ENCODE measurements at regions not wholly inside any gene's neighbourhood (a gene's known extent, or its start where the extent isn't known, plus 50 kb on each side); places are given as distances from the start of the nearest gene placed in this dataset.

GRCh38 chr11:128036556-128037093, 550.7 kb downstream of the ETS1 start:
- Histone ChIP-seq H3K9me2 (ENCODE audit: insufficient read depth, low read length) (no peaks in the 10 kb centered on the region), H3F3A (ENCODE audit: insufficient read depth, low read length, poor library complexity, severe bottlenecking) (no peaks in the 10 kb centered on the region), H3K27ac (ENCODE audit: low read length) (no peak overlapping the region), H4K20me1 (ENCODE audit: insufficient read depth) (no peaks in the 10 kb centered on the region), H3K36me3 (ENCODE audit: insufficient read depth, low read length) (no peaks in the 10 kb centered on the region), H3K4me2 (ENCODE audit: low read length) (no peak overlapping the region), H3K4me3 (ENCODE audit: low read length) (no peak overlapping the region), H3K9ac (ENCODE audit: low read length) (no peak overlapping the region), H3K79me2 (replicated peaks; ENCODE audit: insufficient read depth, low read length) (no peaks in the 10 kb centered on the region), H3K27me3 (ENCODE audit: insufficient read depth, low read depth, low read length) (no peaks in the 10 kb centered on the region), H3K9me3 (ENCODE audit: low read length) (no peaks in the 10 kb centered on the region), H2AFZ (ENCODE audit: low read depth, low read length) (no peak overlapping the region)
- TF ChIP-seq REST (IDR thresholded peaks at IDR 0.05; ENCODE audit: borderline replicate concordance), result no peak
- TF ChIP-seq TAF1 (IDR thresholded peaks at IDR 0.05; ENCODE audit: low read depth), result no peak
- no peak for TF ChIP-seq SMC3 (conservative IDR thresholded peaks at IDR 0.05; ENCODE audit: poor library complexity)

GRCh38 chr11:128036006-128036405, 551.4 kb downstream of the ETS1 start:
- H3K79me2 ChIP-seq (replicated peaks; ENCODE audit: insufficient read depth, low read length), result no peaks in the 10 kb centered on the region
- no peak overlapping the region for H3K9ac ChIP-seq (ENCODE audit: low read length)
- H4K20me1 ChIP-seq (ENCODE audit: insufficient read depth), result no peaks in the 10 kb centered on the region
- no peaks in the 10 kb centered on the region for H3K9me2 ChIP-seq (ENCODE audit: insufficient read depth, low read length)
- no peaks in the 10 kb centered on the region for H3K27me3 ChIP-seq (ENCODE audit: insufficient read depth, low read depth, low read length)
- H3K4me3 ChIP-seq (ENCODE audit: low read length), result no peak overlapping the region
- no peak for TF ChIP-seq TAF1 (IDR thresholded peaks at IDR 0.05; ENCODE audit: low read depth)
- TF ChIP-seq REST (IDR thresholded peaks at IDR 0.05; ENCODE audit: borderline replicate concordance), result no peak
- no peak for TF ChIP-seq EZH2 (IDR thresholded peaks at IDR 0.05; ENCODE audit: borderline replicate concordance, insufficient read depth, low read length, poor library complexity, severe bottlenecking)
- no peak for TF ChIP-seq MXI1 (conservative IDR thresholded peaks at IDR 0.05; ENCODE audit: poor library complexity, severe bottlenecking)
- no peak for TF ChIP-seq RAD21 (conservative IDR thresholded peaks at IDR 0.05)
- TF ChIP-seq POLR2AphosphoS5 (IDR thresholded peaks at IDR 0.05), result no peak
- no peak for TF ChIP-seq CTCF (IDR thresholded peaks at IDR 0.05; ENCODE audit: poor library complexity, severe bottlenecking)
- no peak for TF ChIP-seq SMC3 (conservative IDR thresholded peaks at IDR 0.05; ENCODE audit: poor library complexity)
- TF ChIP-seq EP300 (conservative IDR thresholded peaks at IDR 0.05; ENCODE audit: poor library complexity, severe bottlenecking), result no peak
- H2AFZ ChIP-seq (ENCODE audit: low read depth, low read length), result no peak overlapping the region
- no peaks in the 10 kb centered on the region for H3F3A ChIP-seq (ENCODE audit: insufficient read depth, low read length, poor library complexity, severe bottlenecking)
- no peak overlapping the region for H3K27ac ChIP-seq (ENCODE audit: low read length)
- no peak overlapping the region for H3K4me2 ChIP-seq (ENCODE audit: low read length)
- no peaks in the 10 kb centered on the region for H3K9me3 ChIP-seq (ENCODE audit: low read length)
- no peaks in the 10 kb centered on the region for H3K36me3 ChIP-seq (ENCODE audit: insufficient read depth, low read length)
